ENCODE measurements at regions not wholly inside any gene's neighbourhood (a gene's known extent, or its start where the extent isn't known, plus 50 kb on each side); places are given as distances from the start of the nearest gene placed in this dataset.

- no peak for TF ChIP-seq POLR2A (IDR thresholded peaks at IDR 0.05; ENCODE audit: low read depth, low read length)
- no peak for TF ChIP-seq POLR2AphosphoS5 (IDR thresholded peaks at IDR 0.05; ENCODE audit: low read depth, low read length)
Measured at GRCh38 chr9:99744132-99744531, 77.6 kb upstream of the NR4A3 start.
